AML-193 (cell line): ENCODE measurements at regions not wholly inside any gene's neighbourhood (a gene's known extent, or its start where the extent isn't known, plus 50 kb on each side); places are given as distances from the start of the nearest gene placed in this dataset.

Source experiments
- DNase-seq, 2 experiments: peaks; one replicate each; lab custom pipeline; 2025; lab: John Stamatoyannopoulos, UW

GRCh38 chrX:43018031-43018430, 240.1 kb upstream of the PPP1R2C start:
- no peak for DNase-seq

- no peak for DNase-seq
Observed at GRCh38 chrX:43019021-43019420, 241.1 kb upstream of the PPP1R2C start.

- DNase-seq = no peak
Observed at GRCh38 chrX:43025806-43026315, 247.9 kb upstream of the PPP1R2C start.

GRCh38 chrX:43064096-43064495, 286.1 kb upstream of the PPP1R2C start:
- no peak for DNase-seq

- no peak for DNase-seq
Observed at GRCh38 chrX:43065978-43066377, 288.0 kb upstream of the PPP1R2C start.

- DNase-seq = no peak
Observed at GRCh38 chrX:43068639-43069038, 290.7 kb upstream of the PPP1R2C start.

- DNase-seq = no peak
Observed at GRCh38 chrX:43083016-43083415, 305.1 kb upstream of the PPP1R2C start.

GRCh38 chrX:43087830-43088229, 309.9 kb upstream of the PPP1R2C start:
- no peak for DNase-seq

- DNase-seq = no peak
Observed at GRCh38 chrX:43096830-43097229, 318.9 kb upstream of the PPP1R2C start.

- DNase-seq = no peak
Observed at GRCh38 chrX:43106009-43106408, 328.0 kb upstream of the PPP1R2C start.

- no peak for DNase-seq
Observed at GRCh38 chrX:43108828-43109227, 330.9 kb upstream of the PPP1R2C start.

GRCh38 chrX:43121637-43122036, 343.7 kb upstream of the PPP1R2C start:
- DNase-seq = no peak

GRCh38 chrX:43139645-43140044, 361.7 kb upstream of the PPP1R2C start:
- DNase-seq = no peak

GRCh38 chrX:43140582-43140981, 362.6 kb upstream of the PPP1R2C start:
- DNase-seq = no peak

GRCh38 chrX:43141885-43142284, 363.9 kb upstream of the PPP1R2C start:
- DNase-seq = no peak

- no peak for DNase-seq
Observed at GRCh38 chrX:43148305-43148704, 370.3 kb upstream of the PPP1R2C start.

- DNase-seq = no peak
Observed at GRCh38 chrX:43165343-43165920, 387.5 kb upstream of the PPP1R2C start.

- DNase-seq = no peak
Observed at GRCh38 chrX:43166874-43167273, 388.9 kb upstream of the PPP1R2C start.

- no peak for DNase-seq
Observed at GRCh38 chrX:43175434-43175833, 397.5 kb upstream of the PPP1R2C start.

- no peak for DNase-seq
Observed at GRCh38 chrX:43176686-43177085, 398.7 kb upstream of the PPP1R2C start.

GRCh38 chrX:43188296-43188695, 410.3 kb upstream of the PPP1R2C start:
- no peak for DNase-seq

GRCh38 chrX:43211570-43211969, 433.6 kb upstream of the PPP1R2C start:
- no peak for DNase-seq

- no peak for DNase-seq
Observed at GRCh38 chrX:43218198-43218597, 437.9 kb upstream of the MAOA start.

- DNase-seq = no peak
Observed at GRCh38 chrX:43224496-43224895, 431.6 kb upstream of the MAOA start.
